ENCODE measurements at regions not wholly inside any gene's neighbourhood (a gene's known extent, or its start where the extent isn't known, plus 50 kb on each side); places are given as distances from the start of the nearest gene placed in this dataset.

GRCh38 chr7:20562461-20562860, 53.0 kb upstream of the ABCB5 start (continued):
- TF ChIP-seq, protein P1, sequence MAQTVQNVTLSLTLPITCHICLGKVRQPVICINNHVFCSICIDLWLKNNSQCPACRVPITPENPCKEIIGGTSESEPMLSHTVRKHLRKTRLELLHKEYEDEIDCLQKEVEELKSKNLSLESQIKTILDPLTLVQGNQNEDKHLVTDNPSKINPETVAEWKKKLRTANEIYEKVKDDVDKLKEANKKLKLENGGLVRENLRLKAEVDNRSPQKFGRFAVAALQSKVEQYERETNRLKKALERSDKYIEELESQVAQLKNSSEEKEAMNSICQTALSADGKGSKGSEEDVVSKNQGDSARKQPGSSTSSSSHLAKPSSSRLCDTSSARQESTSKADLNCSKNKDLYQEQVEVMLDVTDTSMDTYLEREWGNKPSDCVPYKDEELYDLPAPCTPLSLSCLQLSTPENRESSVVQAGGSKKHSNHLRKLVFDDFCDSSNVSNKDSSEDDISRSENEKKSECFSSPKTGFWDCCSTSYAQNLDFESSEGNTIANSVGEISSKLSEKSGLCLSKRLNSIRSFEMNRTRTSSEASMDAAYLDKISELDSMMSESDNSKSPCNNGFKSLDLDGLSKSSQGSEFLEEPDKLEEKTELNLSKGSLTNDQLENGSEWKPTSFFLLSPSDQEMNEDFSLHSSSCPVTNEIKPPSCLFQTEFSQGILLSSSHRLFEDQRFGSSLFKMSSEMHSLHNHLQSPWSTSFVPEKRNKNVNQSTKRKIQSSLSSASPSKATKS (CRISPR knock-in tag; IDR thresholded peaks at IDR 0.05): no peak
- TF ChIP-seq HLTF (IDR thresholded peaks at IDR 0.05): no peak
- TF ChIP-seq, protein P2, sequence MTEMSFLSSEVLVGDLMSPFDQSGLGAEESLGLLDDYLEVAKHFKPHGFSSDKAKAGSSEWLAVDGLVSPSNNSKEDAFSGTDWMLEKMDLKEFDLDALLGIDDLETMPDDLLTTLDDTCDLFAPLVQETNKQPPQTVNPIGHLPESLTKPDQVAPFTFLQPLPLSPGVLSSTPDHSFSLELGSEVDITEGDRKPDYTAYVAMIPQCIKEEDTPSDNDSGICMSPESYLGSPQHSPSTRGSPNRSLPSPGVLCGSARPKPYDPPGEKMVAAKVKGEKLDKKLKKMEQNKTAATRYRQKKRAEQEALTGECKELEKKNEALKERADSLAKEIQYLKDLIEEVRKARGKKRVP (CRISPR knock-in tag; IDR thresholded peaks at IDR 0.05): no peak
- TF ChIP-seq, protein P3, sequence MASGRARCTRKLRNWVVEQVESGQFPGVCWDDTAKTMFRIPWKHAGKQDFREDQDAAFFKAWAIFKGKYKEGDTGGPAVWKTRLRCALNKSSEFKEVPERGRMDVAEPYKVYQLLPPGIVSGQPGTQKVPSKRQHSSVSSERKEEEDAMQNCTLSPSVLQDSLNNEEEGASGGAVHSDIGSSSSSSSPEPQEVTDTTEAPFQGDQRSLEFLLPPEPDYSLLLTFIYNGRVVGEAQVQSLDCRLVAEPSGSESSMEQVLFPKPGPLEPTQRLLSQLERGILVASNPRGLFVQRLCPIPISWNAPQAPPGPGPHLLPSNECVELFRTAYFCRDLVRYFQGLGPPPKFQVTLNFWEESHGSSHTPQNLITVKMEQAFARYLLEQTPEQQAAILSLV (tag; IDR thresholded peaks at IDR 0.05): no peak
- TF ChIP-seq GTF2F1 (IDR thresholded peaks at IDR 0.05; ENCODE audit: low read depth, low read length): no peak
